KMS-11 (cell line): ENCODE measurements at regions not wholly inside any gene's neighbourhood (a gene's known extent, or its start where the extent isn't known, plus 50 kb on each side); places are given as distances from the start of the nearest gene placed in this dataset.

Experiments
- H2AFZ ChIP-seq: fragments of 200-600 bp; sonication (generic); 2 replicates; pipeline ENCODE4 v1.6.1; 2016; ENCODE audit warnings: antibody characterized with exemption, mixed run types, low read depth
- H3K27ac ChIP-seq: fragments of 200-600 bp; sonication (generic); 2 replicates; pipeline ENCODE4 v1.6.1; 2016; ENCODE audit warnings: mild to moderate bottlenecking, mixed run types
- H3K27me3 ChIP-seq: fragments of 200-600 bp; sonication (generic); 2 replicates; pipeline ENCODE4 v1.6.1; 2017; ENCODE audit warnings: mild to moderate bottlenecking, low read depth, mixed run types, moderate library complexity; ENCODE audit not compliant: insufficient read depth
- H3K36me3 ChIP-seq: fragments of 200-600 bp; sonication (generic); 2 replicates; pipeline ENCODE4 v1.6.1; 2017; ENCODE audit warnings: mild to moderate bottlenecking, mixed run types; ENCODE audit not compliant: insufficient read depth
- H3K4me1 ChIP-seq: fragments of 200-600 bp; sonication (generic); 2 replicates; pipeline ENCODE4 v1.6.1; 2016; ENCODE audit warnings: mild to moderate bottlenecking, low read depth, mixed run types; ENCODE audit not compliant: poor library complexity, severe bottlenecking
- H3K4me2 ChIP-seq: fragments of 200-600 bp; sonication (generic); 2 replicates; pipeline ENCODE4 v1.7.0; 2016; ENCODE audit warnings: mild to moderate bottlenecking, mixed run types
- H3K4me3 ChIP-seq: fragments of 200-600 bp; sonication (generic); IDR thresholded peaks from 2 replicates; pipeline ENCODE4 v1.6.1; 2017; ENCODE audit warnings: low read depth, low read length, mixed read lengths; ENCODE audit not compliant: insufficient read depth
- H3K79me2 ChIP-seq: fragments of 200-600 bp; sonication (generic); 2 replicates; pipeline ENCODE4 v1.6.1; 2016; ENCODE audit warnings: low read depth, mixed run types; ENCODE audit not compliant: insufficient read depth
- H3K9ac ChIP-seq: fragments of 200-600 bp; sonication (generic); 2 replicates; pipeline ENCODE4 v1.6.1; 2016; ENCODE audit warnings: mild to moderate bottlenecking, mixed run types
- H4K20me1 ChIP-seq: fragments of 200-600 bp; sonication (generic); 2 replicates; pipeline ENCODE4 v1.6.1; 2016; ENCODE audit warnings: mild to moderate bottlenecking, mixed run types; ENCODE audit not compliant: insufficient read depth
- CTCF ChIP-seq: fragments of 200-600 bp; sonication (generic); conservative IDR thresholded peaks from 2 replicates; pipeline ENCODE4 v1.6.1; 2017; ENCODE audit warnings: low read depth, mild to moderate bottlenecking, antibody characterized with exemption, low read length, moderate library complexity, mixed read lengths

- no peaks in the 10 kb centered on the region for H3K36me3 ChIP-seq
- no peak for TF ChIP-seq CTCF
- no peak overlapping the region for H3K4me2 ChIP-seq
- no peaks in the 10 kb centered on the region for H3K79me2 ChIP-seq
- no peak overlapping the region for H3K9ac ChIP-seq
- H2AFZ ChIP-seq = no peak overlapping the region
- no peaks in the 10 kb centered on the region for H3K27me3 ChIP-seq
- no peaks in the 10 kb centered on the region for H4K20me1 ChIP-seq
- H3K4me1 ChIP-seq = no peaks in the 10 kb centered on the region
- no peak overlapping the region for H3K4me3 ChIP-seq
- H3K27ac ChIP-seq = no peak overlapping the region
These were observed 282.6 kb upstream of the NDST4 start for GRCh38 chr4:115396034-115396433.

GRCh38 chr4:115376866-115377265, 263.4 kb upstream of the NDST4 start:
- Histone ChIP-seq H2AFZ (no peak overlapping the region), H3K4me3 (no peak overlapping the region), H3K9ac (no peak overlapping the region), H3K27ac (no peak overlapping the region), H3K4me2 (no peak overlapping the region), H3K36me3 (no peaks in the 10 kb centered on the region), H3K79me2 (no peaks in the 10 kb centered on the region), H3K27me3 (no peaks in the 10 kb centered on the region), H4K20me1 (no peaks in the 10 kb centered on the region), H3K4me1 (no peaks in the 10 kb centered on the region)
- TF ChIP-seq CTCF = no peak

- Histone ChIP-seq H3K27me3 (no peaks in the 10 kb centered on the region), H3K27ac (no peak overlapping the region), H3K4me2 (no peak overlapping the region), H3K4me1 (no peaks in the 10 kb centered on the region), H3K36me3 (no peaks in the 10 kb centered on the region), H3K9ac (no peak overlapping the region), H3K79me2 (no peaks in the 10 kb centered on the region), H4K20me1 (no peaks in the 10 kb centered on the region), H3K4me3 (no peak overlapping the region), H2AFZ (no peak overlapping the region)
- no peak for TF ChIP-seq CTCF
These were observed 261.2 kb upstream of the NDST4 start for GRCh38 chr4:115374621-115375020.

- no peaks in the 10 kb centered on the region for H3K4me1 ChIP-seq
- no peak overlapping the region for H3K27ac ChIP-seq
- TF ChIP-seq CTCF = no peak
- no peak overlapping the region for H3K4me3 ChIP-seq
- H4K20me1 ChIP-seq = no peaks in the 10 kb centered on the region
- no peak overlapping the region for H3K9ac ChIP-seq
- H3K4me2 ChIP-seq = no peak overlapping the region
- no peaks in the 10 kb centered on the region for H3K79me2 ChIP-seq
- no peaks in the 10 kb centered on the region for H3K27me3 ChIP-seq
- H3K36me3 ChIP-seq = no peaks in the 10 kb centered on the region
- H2AFZ ChIP-seq = no peak overlapping the region
These were observed 257.1 kb upstream of the NDST4 start for GRCh38 chr4:115370490-115370889.

- H3K4me3 ChIP-seq = no peak overlapping the region
- no peaks in the 10 kb centered on the region for H4K20me1 ChIP-seq
- H3K4me1 ChIP-seq = no peaks in the 10 kb centered on the region
- no peak overlapping the region for H3K4me2 ChIP-seq
- no peaks in the 10 kb centered on the region for H3K27me3 ChIP-seq
- H3K79me2 ChIP-seq = no peaks in the 10 kb centered on the region
- H3K27ac ChIP-seq = no peak overlapping the region
- H2AFZ ChIP-seq = no peak overlapping the region
- no peak overlapping the region for H3K9ac ChIP-seq
- TF ChIP-seq CTCF = no peak
- H3K36me3 ChIP-seq = no peaks in the 10 kb centered on the region
These were observed 256.6 kb upstream of the NDST4 start for GRCh38 chr4:115370012-115370411.
